ENCODE measurements at regions not wholly inside any gene's neighbourhood (a gene's known extent, or its start where the extent isn't known, plus 50 kb on each side); places are given as distances from the start of the nearest gene placed in this dataset.

DNA sequence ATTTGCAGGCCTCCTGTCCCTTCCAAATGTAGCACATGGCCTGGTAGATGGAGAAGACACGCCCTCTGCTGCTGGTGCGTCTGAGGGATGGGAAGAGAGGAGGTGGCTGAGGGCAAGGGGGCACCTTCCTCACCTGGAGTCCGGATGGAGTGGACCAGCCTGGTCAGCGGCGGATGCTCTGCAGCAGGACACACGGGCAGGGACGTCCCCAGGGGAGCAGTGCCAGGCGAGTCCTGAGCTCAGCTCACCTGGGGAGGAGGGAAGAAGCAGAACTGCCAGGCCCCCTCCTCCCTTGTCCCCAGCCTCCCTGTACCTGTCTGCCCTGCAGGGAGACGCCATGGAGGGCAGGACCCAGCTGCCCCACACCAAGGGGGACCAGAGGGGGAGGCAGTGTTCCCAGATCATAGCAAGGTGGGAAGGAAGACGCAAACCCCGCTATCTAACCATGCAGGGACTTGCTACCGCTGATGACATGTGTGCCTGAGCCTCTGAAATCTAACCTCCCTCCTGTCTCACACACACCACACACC, 1495.9 kb downstream of the BRD1 start:
- TF ChIP-seq CTCF (IDR thresholded peaks at IDR 0.05; ENCODE audit: low read length) (no peak), EZH2phosphoT487 (IDR thresholded peaks at IDR 0.05; ENCODE audit: low read length) (no peak), EZH2 (optimal IDR thresholded peaks at IDR 0.05; ENCODE audit: low read depth, low read length) (no peak)

Measured in MM.1S (cell line).